H9 (cell line): ENCODE measurements at regions not wholly inside any gene's neighbourhood (a gene's known extent, or its start where the extent isn't known, plus 50 kb on each side); places are given as distances from the start of the nearest gene placed in this dataset.

ENCODE experiments used
- DNase-seq: peaks from one replicate; pipeline ENCODE4 v3.0.0-alpha.2; 2017
- H2AFZ ChIP-seq: one replicate; pipeline ENCODE4 v1.6.1; 2013; ENCODE audit warnings: mild to moderate bottlenecking, low read length, control low read depth, moderate library complexity
- H2AK5ac ChIP-seq: 2 replicates; pipeline ENCODE4 v1.6.1; 2013; ENCODE audit warnings: low read length, control low read depth, mixed read lengths; ENCODE audit not compliant: insufficient read length
- H2BK120ac ChIP-seq: one replicate; pipeline ENCODE4 v1.6.1; 2013; ENCODE audit warnings: low read depth, mild to moderate bottlenecking, low read length, control low read depth, inconsistent platforms; ENCODE audit not compliant: poor library complexity, severe bottlenecking
- H2BK12ac ChIP-seq: 2 replicates; pipeline ENCODE4 v1.6.1; 2013; ENCODE audit warnings: low read length, control low read depth, mixed read lengths, low read depth; ENCODE audit not compliant: insufficient read length
- H2BK15ac ChIP-seq: 2 replicates; pipeline ENCODE4 v1.6.1; 2013; ENCODE audit warnings: low read depth, low read length, control low read depth
- H2BK20ac ChIP-seq: one replicate; pipeline ENCODE4 v1.6.1; 2013; ENCODE audit warnings: low read depth, mild to moderate bottlenecking, low read length, control low read depth, inconsistent platforms; ENCODE audit not compliant: poor library complexity, severe bottlenecking
- H2BK5ac ChIP-seq: 2 replicates; pipeline ENCODE4 v1.6.1; 2013; ENCODE audit warnings: low read length, control low read depth, mixed read lengths; ENCODE audit not compliant: insufficient read length
- H3K14ac ChIP-seq: 2 replicates; pipeline ENCODE4 v1.6.1; 2013; ENCODE audit warnings: low read length, control low read depth; ENCODE audit not compliant: insufficient read depth
- H3K18ac ChIP-seq: 2 replicates; pipeline ENCODE4 v1.6.1; 2013; ENCODE audit warnings: low read depth, mild to moderate bottlenecking, mixed read lengths, low read length, control low read depth; ENCODE audit not compliant: insufficient read length
- H3K23ac ChIP-seq: 2 replicates; pipeline ENCODE4 v1.6.1; 2013; ENCODE audit warnings: low read length, control low read depth, mixed read lengths, low read depth; ENCODE audit not compliant: insufficient read length
- H3K23me2 ChIP-seq: 2 replicates; pipeline ENCODE4 v1.6.1; 2013; ENCODE audit warnings: low read depth, mild to moderate bottlenecking, mixed read lengths, low read length, control low read depth; ENCODE audit not compliant: insufficient read length, poor library complexity, severe bottlenecking
- H3K27ac ChIP-seq: 2 replicates; pipeline ENCODE4 v1.5.1; 2013; ENCODE audit warnings: low read length, control low read depth, mixed read lengths, low read depth; ENCODE audit not compliant: insufficient read length
- H3K27me3 ChIP-seq: 2 replicates; pipeline ENCODE4 v1.6.1; 2013; ENCODE audit warnings: low read length, control low read depth, inconsistent platforms; ENCODE audit not compliant: insufficient read depth
- H3K4ac ChIP-seq: 2 replicates; pipeline ENCODE4 v1.6.1; 2013; ENCODE audit warnings: low read depth, mild to moderate bottlenecking, control low read depth, inconsistent platforms, low read length, moderate library complexity
- H3K4me1 ChIP-seq: 2 replicates; pipeline ENCODE4 v1.6.1; 2013; ENCODE audit warnings: low read length, control low read depth, inconsistent platforms; ENCODE audit not compliant: insufficient read depth
- H3K4me2 ChIP-seq: 2 replicates; pipeline ENCODE4 v1.6.1; 2013; ENCODE audit warnings: low read length, control low read depth, mixed read lengths; ENCODE audit not compliant: insufficient read length, insufficient read depth
- H3K56ac ChIP-seq: 2 replicates; pipeline ENCODE4 v1.6.1; 2013; ENCODE audit warnings: low read depth, mild to moderate bottlenecking, mixed read lengths, low read length, control low read depth; ENCODE audit not compliant: insufficient read length
- H3K79me1 ChIP-seq: 2 replicates; pipeline ENCODE4 v1.6.1; 2013; ENCODE audit warnings: low read depth, mild to moderate bottlenecking, moderate library complexity, low read length, control low read depth, inconsistent platforms; ENCODE audit not compliant: insufficient read depth, poor library complexity, severe bottlenecking
- H3K79me2 ChIP-seq: 2 replicates; pipeline ENCODE4 v1.6.1; 2013; ENCODE audit warnings: low read length, control low read depth, inconsistent platforms; ENCODE audit not compliant: insufficient read depth
- H3K9ac ChIP-seq: 2 replicates; pipeline ENCODE4 v1.6.1; 2013; ENCODE audit warnings: low read length, control low read depth, mixed read lengths; ENCODE audit not compliant: insufficient read length; ENCODE audit errors: extremely low read depth
- H3K9me3 ChIP-seq: one replicate; pipeline ENCODE4 v1.6.1; 2013; ENCODE audit warnings: low read depth, low read length, inconsistent platforms; ENCODE audit not compliant: control insufficient read depth
- H3T11ph ChIP-seq: one replicate; pipeline ENCODE4 v1.6.1; 2013; ENCODE audit warnings: mild to moderate bottlenecking, low read length, control low read depth, inconsistent platforms
- H4K20me1 ChIP-seq: one replicate; pipeline ENCODE4 v1.6.1; 2013; ENCODE audit not compliant: control insufficient read depth, insufficient read length, insufficient read depth
- H4K5ac ChIP-seq: 2 replicates; pipeline ENCODE4 v1.6.1; 2013; ENCODE audit warnings: low read depth, mild to moderate bottlenecking, mixed read lengths, low read length, control low read depth; ENCODE audit not compliant: insufficient read length
- H4K8ac ChIP-seq: replicated peaks from 2 replicates; pipeline ENCODE4 v1.6.1; 2013; ENCODE audit warnings: low read length, control low read depth, mixed read lengths, low read depth; ENCODE audit not compliant: insufficient read length
- H4K91ac ChIP-seq: 2 replicates; pipeline ENCODE4 v1.6.1; 2013; ENCODE audit warnings: low read depth, mild to moderate bottlenecking, moderate library complexity, mixed read lengths, low read length, control low read depth; ENCODE audit not compliant: insufficient read length
- H3K27ac Mint-ChIP-seq, 3 experiments: 2 replicates in 2 of 3; 3 replicates in 1 of 3; pipeline ENCODE4 v1.8.0; 2020 to 2021; ENCODE audit warnings: mixed read lengths in 3 of 3, mild to moderate bottlenecking in 1 of 3, moderate library complexity in 1 of 3
- H3K27me3 Mint-ChIP-seq: 2 replicates; pipeline ENCODE4 v1.8.0; 2021; ENCODE audit warnings: low read depth, mild to moderate bottlenecking, moderate library complexity, mixed read lengths
- H3K36me3 Mint-ChIP-seq, 3 experiments: 2 replicates in 2 of 3; 3 replicates in 1 of 3; pipeline ENCODE4 v1.8.0; 2020 to 2021; ENCODE audit warnings: low read depth in 3 of 3, mixed read lengths in 3 of 3; ENCODE audit not compliant: insufficient read depth in 1 of 3
- H3K4me1 Mint-ChIP-seq, 2 experiments: 2 replicates each; pipeline ENCODE4 v1.8.0; 2020; ENCODE audit warnings: mixed read lengths in 2 of 2
- H3K4me3 Mint-ChIP-seq, 2 experiments: 2 replicates in 1 of 2; 3 replicates in 1 of 2; pipeline ENCODE4 v1.8.0; 2020 to 2021; ENCODE audit warnings: mild to moderate bottlenecking in 2 of 2, mixed read lengths in 2 of 2, moderate library complexity in 1 of 2
- H3K9me3 Mint-ChIP-seq, 2 experiments: 2 replicates in 1 of 2; 3 replicates in 1 of 2; pipeline ENCODE4 v1.8.0; 2020; ENCODE audit warnings: mild to moderate bottlenecking in 2 of 2, mixed read lengths in 2 of 2, moderate library complexity in 1 of 2
- WGBS: extraction: QIAGEN DNeasy Blood & Tissue Kit; methylation state at CpG from one replicate; pipeline ENCODE4 v1.1.7; 2013; ENCODE audit warnings: missing lambda C conversion rate, low lambda C conversion rate, mixed read lengths; ENCODE audit not compliant: insufficient read length; ENCODE audit errors: extremely low coverage; 5-methylcytosine and 5-hydroxymethylcytosine counted together
- TF ChIP-seq, protein P1 (sequence below): fragments of 200-600 bp; sonication (generic); conservative IDR thresholded peaks from 3 replicates; pipeline ENCODE4 v1.8.0; 2021; ENCODE audit warnings: antibody characterized with exemption, mild to moderate bottlenecking

DNA sequence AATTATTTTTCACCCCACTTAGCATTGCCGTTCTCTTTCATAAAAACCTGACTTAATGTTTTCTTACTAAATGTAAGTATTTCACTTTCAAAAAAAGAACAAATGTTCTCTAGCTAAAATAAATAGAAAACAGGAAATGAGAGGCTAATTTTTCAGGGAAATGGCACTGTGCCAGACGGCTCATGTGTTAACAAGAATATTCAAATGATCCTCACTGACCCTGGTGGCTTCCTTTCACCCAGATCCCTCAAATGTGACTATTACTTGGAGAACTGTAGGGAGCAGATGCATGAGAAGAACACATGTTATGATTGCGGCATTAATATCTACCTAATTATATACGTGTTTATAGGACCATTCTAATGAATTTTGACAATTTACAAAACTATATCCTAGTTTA lies 827.7 kb downstream of the SOCS6 start:
- Histone ChIP-seq H3K14ac (no peak overlapping the region), H2BK15ac (no peak overlapping the region), H3K79me2 (no peaks in the 10 kb centered on the region), H2BK20ac (no peak overlapping the region), H3K27me3 (no peaks in the 10 kb centered on the region), H4K91ac (no peak overlapping the region), H3K23me2 (no peaks in the 10 kb centered on the region), H3K27ac (no peak overlapping the region), H2AFZ (no peak overlapping the region), H3K79me1 (no peaks in the 10 kb centered on the region), H4K5ac (no peak overlapping the region), H2BK5ac (no peak overlapping the region), H3T11ph (no peak overlapping the region), H3K9me3 (no peaks in the 10 kb centered on the region), H3K4me2 (no peak overlapping the region), H3K4ac (no peak overlapping the region), H2BK12ac (no peak overlapping the region), H4K8ac (no peak overlapping the region), H3K23ac (no peak overlapping the region), H4K20me1 (no peaks in the 10 kb centered on the region), H2BK120ac (no peak overlapping the region), H3K9ac (no peak overlapping the region), H3K4me1 (no peaks in the 10 kb centered on the region), H3K18ac (no peak overlapping the region), H3K56ac (no peak overlapping the region), H2AK5ac (no peak overlapping the region)
- peaks cover 3 to 12% of the 10 kb centered on the region in 2 experiments for H3K9me3 Mint-ChIP-seq
- H3K36me3 Mint-ChIP-seq = peaks cover 0 to 4% (median 1%) of the 10 kb centered on the region in 3 experiments; a peak in 2 of 7 replicates
- H3K4me1 Mint-ChIP-seq = no peaks in the 10 kb centered on the region
- no peak for DNase-seq
- H3K27ac Mint-ChIP-seq = no peak overlapping the region
- H3K4me3 Mint-ChIP-seq = no peak overlapping the region
- TF ChIP-seq, protein P1, sequence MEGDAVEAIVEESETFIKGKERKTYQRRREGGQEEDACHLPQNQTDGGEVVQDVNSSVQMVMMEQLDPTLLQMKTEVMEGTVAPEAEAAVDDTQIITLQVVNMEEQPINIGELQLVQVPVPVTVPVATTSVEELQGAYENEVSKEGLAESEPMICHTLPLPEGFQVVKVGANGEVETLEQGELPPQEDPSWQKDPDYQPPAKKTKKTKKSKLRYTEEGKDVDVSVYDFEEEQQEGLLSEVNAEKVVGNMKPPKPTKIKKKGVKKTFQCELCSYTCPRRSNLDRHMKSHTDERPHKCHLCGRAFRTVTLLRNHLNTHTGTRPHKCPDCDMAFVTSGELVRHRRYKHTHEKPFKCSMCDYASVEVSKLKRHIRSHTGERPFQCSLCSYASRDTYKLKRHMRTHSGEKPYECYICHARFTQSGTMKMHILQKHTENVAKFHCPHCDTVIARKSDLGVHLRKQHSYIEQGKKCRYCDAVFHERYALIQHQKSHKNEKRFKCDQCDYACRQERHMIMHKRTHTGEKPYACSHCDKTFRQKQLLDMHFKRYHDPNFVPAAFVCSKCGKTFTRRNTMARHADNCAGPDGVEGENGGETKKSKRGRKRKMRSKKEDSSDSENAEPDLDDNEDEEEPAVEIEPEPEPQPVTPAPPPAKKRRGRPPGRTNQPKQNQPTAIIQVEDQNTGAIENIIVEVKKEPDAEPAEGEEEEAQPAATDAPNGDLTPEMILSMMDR = no peak
- H3K27me3 Mint-ChIP-seq = no peaks in the 10 kb centered on the region
- no CpG with 5 or more reads among the region's 4 CpGs for WGBS
